AML-193 (cell line): ENCODE measurements at regions not wholly inside any gene's neighbourhood (a gene's known extent, or its start where the extent isn't known, plus 50 kb on each side); places are given as distances from the start of the nearest gene placed in this dataset.
"Not testable (repeated sequence)": the region's sequence is repeated elsewhere in the genome, so short reads cannot be mapped to it uniquely, and the experiment has no call there.

Experiments
- DNase-seq, 2 experiments: peaks; one replicate each; lab custom pipeline; 2025; lab: John Stamatoyannopoulos, UW

DNA sequence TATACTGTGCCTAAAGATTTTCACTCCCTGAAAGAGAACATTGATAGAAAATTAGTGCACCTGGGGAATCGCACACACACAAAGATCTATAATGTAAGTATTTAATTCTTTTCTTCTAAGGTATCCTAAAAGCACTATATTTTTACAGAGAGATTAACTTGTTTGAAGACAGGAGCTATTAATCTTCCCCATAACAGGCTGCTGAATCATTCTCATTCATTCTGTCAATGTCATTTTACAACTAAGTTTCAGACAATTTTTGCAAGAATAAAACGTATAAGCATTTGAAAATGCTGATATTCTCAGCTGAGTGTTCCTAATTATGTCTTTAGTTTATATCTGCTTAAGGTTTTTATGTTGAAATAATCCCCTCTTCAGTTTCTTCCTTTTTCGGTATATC lies 776.7 kb downstream of the NXPH1 start:
- no peak for DNase-seq

DNA sequence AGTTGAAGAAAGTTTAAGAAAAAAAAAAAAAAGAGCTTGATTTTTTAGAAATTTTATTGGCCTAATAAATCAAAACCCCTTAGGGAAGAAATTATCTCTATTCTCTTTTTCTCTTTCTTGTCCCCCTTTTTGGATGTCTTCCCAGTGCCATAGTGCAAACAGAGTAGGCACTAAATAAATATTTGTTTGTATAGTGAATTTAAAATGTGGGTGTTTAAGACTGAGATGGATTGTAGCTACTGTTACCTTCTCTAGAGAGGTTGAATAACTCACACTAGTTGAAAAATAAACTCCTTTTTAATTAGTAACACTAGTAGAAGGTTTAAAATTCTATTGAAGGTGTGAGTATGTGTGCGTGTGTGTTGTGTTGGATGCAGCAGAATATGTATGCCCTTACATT lies 783.8 kb downstream of the NXPH1 start:
- no peak for DNase-seq

GRCh38 chr7:9226500-9226899 lies 793.1 kb downstream of the NXPH1 start:
- no peak for DNase-seq

DNA sequence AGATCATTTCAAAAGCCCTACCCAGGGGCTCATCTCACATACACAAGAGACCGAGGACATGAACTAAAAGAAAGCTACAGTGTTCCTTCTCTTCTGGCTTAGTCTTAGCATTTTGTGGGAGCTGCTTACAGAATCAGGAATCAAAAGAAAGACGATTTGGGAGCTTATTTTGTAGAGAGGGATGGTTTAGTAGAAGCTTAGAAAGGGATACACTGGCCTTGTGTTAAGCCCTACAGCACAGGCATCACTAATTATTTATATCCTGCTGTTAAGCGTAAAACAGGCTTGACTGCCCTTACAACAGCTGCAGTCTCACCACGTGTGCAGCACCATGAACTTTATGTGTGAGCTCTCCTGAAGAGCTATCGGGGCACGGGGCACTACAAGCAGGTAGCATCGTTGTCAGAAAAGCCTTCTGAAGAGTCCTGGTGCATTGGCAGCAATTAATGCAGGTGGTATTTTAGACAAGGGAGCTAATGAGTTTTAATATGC lies 798.3 kb downstream of the NXPH1 start:
- no peak for DNase-seq

- DNase-seq = no peak
Measured at GRCh38 chr7:9240001-9240400, 806.6 kb downstream of the NXPH1 start.

- no peak for DNase-seq
Measured at GRCh38 chr7:9241826-9242225, 808.4 kb downstream of the NXPH1 start.

- DNase-seq = no peak
Measured at GRCh38 chr7:9242636-9243035, 809.2 kb downstream of the NXPH1 start.

DNA sequence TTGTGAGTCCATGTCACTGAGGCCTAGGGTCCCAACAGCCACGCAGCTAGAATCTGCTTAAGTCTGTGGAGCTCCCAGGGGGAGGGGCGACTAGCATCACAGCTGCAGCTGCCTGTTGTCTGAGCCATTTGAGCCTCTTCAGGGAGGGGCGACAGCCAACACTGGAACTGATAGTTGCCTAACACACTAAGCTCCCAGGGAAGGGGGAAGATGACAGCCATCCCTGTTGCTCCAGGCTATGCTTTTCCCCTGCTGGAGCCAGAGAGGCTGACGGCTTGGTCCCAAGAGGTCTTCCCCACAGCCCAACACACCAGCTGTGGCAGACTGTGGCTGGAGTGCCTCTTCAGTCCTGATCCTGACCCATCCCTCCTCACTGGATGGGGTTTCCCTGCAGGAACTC lies 817.5 kb downstream of the NXPH1 start:
- no peak for DNase-seq

- DNase-seq = no peak
Measured at GRCh38 chr7:9264395-9264794, 831.0 kb downstream of the NXPH1 start.

DNA sequence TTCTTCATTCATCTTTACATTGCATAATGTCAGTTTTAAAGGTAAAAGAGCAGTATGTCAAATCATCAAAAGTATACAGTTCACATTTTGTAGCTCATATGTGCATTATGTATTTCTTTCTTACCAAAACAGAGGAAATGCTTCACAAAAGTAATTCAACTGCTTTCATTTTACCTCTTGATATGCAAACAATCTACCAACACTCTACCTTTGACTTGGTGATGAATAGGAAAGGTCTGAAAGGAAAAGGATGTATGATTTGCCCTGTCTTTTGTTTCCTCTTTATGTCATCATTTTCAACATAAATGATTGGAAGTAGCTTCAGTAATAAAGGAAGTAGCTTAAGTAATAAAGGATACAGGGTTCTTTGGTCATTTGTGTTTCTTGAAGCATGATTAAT lies 846.7 kb downstream of the NXPH1 start:
- no peak for DNase-seq

DNA sequence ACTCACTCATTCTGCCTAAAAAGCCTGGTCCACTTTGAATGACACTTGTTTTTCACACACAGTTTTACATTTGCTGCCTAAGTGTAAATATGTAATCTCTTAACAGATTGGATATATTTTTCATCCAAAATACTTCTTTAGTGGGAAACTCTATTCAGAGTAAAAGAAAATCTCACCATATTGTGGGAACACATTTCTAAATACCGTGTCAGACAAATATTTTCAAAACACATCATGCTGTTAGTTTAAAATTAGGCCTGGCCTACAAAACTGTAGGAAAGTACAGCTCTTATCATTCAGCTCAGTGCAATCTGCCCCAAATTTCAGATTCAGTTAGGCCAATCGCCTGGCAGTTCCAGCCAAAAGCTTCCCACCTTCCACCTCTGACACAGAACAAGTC lies 849.8 kb downstream of the NXPH1 start:
- no peak for DNase-seq

DNA sequence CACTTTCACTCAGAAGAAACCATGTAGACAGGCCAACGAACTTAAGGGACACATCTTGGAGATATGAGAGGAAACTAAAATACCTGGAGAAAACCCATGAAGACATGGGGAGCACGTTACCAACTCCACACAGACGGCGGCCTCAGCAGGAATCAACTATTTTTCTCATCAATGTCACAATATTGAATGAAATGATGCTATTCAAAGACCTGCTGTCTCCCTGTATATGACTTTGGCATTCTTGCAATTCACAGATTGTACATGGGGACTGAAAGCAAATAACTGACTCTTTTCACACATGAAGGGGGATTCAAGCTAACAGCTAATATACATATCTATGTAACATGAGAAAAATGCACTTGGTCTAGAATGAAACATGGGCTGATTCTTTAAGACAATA lies 869.0 kb downstream of the NXPH1 start:
- no peak for DNase-seq

DNA sequence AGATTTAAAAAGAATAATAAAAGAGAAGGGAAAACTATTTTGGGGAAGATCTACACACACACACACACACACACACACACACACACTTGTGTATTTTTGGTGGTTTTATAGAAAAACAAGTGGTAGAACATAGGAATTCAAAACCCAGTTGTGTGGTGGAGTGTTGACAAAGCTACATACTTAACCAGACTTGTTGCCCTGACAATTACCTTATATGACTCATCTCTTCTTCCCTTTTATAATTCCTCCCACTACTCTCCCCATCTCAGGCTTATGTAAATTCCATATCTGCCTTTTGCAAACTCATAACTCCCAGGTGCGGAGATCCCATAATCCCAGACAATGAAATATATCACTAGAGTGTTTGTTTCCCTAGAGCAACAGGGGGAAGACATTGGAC lies 873.7 kb downstream of the NXPH1 start:
- no peak for DNase-seq

DNA sequence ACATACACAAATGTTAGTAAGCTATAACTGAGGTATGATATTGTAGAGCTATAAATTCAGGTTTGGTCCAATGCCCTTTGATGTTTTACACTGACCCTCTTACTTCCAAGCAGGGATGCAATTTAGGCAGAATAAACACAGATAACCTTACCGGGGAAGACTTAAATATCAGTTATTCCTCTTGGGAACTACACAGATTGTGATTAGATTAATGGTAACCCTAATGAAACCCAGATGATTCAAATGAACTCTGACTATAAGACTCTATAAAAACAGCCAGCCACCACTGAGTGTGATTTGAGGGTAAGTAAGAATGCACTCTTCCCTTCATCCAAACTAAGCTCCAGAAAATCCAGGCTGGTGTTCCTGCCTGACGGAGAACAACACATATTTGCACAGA lies 891.1 kb downstream of the NXPH1 start:
- DNase-seq = no peak

- no peak for DNase-seq
Measured at GRCh38 chr7:9328296-9328695, 894.9 kb downstream of the NXPH1 start.

DNA sequence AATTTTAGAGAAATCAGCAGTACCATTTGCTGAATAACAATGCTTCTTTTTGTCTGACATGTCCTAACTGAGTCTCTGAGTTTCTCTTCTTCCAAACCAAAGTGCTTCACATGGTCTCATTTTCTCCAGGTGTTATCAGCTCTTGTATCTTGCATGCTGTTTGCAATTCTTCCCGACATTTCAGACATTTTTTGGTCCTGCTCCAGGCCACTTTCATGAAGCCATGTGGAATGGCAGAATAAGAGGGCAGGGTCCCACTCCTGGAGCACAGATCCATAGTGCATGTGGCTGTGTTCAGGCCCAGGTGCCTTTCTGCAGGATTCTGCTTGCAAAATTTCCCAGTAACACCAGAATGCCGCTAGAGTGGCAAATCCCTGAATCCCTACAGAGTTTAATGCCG lies 916.2 kb downstream of the NXPH1 start:
- DNase-seq = no peak

- no peak for DNase-seq
Measured at GRCh38 chr7:9391221-9391620, 957.8 kb downstream of the NXPH1 start.

- DNase-seq = no peak
Measured at GRCh38 chr7:9391984-9392383, 958.6 kb downstream of the NXPH1 start.

GRCh38 chr7:9404386-9404785 lies 971.0 kb downstream of the NXPH1 start:
- DNase-seq = not testable (repeated sequence)

DNA sequence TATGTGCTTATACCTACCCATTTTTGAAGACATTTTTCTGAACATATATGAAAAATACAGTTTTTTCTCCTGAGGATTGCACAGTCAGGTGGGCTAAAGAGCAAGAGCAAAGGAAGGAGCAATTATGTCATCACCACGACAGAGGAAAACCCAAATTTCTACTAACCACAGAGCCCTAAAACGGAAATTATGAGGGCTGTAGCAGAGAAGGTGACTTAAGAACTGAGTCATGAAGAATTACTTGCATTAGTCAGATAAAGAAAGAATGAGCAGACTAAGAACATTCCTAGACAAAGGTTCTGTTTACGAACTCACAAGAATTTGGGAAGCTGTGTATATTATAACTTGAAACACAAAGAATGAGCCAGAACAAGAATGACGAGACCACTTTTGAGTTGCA lies 974.4 kb downstream of the NXPH1 start:
- no peak for DNase-seq

DNA sequence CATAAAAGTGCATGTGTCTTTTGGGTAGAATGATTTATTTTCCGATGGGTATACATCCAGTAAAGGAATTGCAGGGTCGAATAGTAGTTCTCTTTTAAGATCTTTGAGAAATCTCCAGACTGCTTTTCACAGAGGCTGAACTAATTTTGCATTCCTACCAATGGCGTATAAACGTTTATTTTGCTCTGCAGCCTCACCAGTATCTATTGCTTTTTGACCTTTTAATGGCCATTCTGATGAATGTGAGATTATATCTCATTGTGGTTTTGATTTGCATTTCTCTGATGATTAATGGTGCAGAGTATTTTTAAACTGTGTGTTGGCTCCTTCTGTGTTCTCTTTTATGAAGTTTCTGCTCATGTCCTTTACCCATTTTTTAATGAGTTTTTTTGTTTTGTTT lies 1020.1 kb downstream of the NXPH1 start:
- DNase-seq = no peak

DNA sequence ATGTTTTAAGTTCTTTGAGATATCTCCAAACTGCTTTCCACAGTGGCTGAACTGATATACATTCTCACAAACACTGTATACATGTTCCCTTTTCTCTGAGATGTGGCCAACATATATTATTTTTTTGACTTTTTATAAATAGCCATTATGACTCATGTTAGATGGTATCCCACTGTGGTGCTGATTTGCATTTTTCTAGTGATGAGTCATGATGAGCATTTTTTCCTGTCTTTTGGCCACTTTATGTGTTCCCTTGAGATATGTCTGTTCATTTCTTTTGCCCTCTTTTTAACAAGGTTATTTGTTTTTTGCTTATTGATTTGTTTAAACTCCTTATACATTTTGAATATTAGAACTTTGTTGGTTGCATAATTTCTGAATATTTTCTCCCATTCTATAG lies 1055.1 kb downstream of the NXPH1 start:
- DNase-seq = no peak

DNA sequence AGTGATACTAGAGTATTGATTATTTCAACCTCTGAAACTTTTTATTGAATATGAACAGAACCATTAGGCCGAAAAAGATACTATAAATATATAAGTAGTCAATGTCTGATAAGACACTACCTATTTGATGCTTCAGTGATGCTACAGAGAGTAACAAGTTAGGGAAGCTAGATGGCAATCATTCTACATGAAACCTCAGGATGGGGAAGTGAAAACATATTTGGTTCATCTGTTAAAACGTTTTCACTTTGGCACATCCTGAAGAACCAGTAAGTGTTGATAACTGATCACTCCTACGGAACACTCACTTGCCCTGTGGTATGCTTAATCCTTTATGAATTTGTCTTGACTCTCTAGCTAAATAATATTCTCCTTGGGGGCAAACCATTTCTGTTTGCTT lies 1064.9 kb downstream of the NXPH1 start:
- no peak for DNase-seq

DNA sequence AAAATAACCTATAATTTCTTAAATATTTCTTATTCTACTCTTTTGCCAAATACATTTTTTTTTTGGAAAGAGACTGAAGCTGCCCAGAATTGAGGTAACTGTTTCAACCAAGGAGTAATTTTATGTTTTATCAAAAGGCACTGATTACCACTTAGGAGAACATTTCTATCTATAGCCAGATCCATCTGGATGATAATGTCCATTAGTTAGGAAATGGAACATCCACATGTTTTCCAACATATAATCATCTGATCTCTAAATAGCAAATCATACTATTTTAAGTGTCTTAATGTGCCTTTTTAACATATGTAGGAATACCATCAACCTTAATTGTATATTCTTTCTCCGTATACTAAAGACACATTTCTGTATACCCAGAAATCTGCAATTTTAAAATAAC lies 1068.9 kb downstream of the NXPH1 start:
- DNase-seq = no peak

DNA sequence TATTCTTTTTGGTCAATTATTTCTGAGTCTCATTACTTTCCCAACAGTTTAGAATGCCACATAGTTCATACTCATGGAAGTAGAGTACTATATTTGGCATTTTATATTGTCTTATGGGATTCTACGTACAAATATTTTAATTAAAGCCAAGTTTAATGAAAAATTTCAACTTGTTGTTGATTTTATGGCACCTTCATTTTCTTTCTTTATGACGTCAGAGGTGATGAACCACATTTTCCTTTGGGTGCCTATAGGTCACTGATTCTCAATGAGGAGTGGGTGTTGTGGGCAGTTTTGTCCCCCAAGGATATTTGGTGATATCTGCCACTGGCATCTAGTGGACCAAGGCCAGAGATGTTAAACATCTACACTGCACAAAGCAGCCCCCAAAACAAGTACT lies 1071.3 kb downstream of the NXPH1 start:
- DNase-seq = no peak
